ENCODE measurements at regions not wholly inside any gene's neighbourhood (a gene's known extent, or its start where the extent isn't known, plus 50 kb on each side); places are given as distances from the start of the nearest gene placed in this dataset.
"Not testable (repeated sequence)": the region's sequence is repeated elsewhere in the genome, so short reads cannot be mapped to it uniquely, and the experiment has no call there.

DNA sequence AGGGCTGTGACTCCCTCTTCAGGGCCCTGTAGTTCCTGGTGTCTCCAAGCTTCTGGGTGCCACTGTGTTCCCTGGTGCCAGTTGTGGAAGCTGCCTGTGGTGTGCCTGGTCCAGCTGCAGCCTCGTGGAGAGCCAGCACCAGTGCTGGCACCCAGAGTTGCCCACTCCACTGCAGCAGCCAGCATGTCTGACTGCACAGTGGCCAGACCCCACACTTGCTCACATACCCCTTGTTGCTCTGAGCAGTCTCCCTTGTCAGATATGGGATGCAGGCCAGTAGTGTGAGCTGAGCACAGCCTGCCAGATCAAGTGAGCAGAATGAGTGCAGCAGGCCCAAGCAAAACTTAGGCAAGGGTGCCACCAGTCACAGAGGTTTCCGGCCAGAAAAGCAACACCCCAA is 108.6 kb downstream of the ZMAT1 start:
- DNase-seq: no peak

DNA sequence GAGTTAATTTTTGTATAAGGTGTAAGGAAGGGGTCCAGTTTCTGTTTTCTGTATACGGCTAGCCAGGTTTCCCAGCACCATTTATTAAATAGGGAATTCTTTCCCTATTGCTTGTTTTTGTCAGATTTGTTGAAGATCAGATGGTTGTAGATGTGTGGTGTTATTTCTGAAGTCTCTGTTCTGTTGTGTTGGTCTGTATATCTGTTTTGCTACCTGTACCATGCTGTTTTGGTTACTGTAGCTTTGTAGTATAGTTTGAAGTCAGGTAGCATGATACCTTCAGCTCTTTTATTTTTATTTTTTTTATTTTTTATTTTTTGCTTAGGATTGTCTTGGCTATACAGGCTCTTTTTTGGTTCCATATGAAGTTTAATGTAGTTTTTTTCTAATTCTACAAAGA is 114.1 kb downstream of the ZMAT1 start:
- DNase-seq: not testable (repeated sequence)

DNA sequence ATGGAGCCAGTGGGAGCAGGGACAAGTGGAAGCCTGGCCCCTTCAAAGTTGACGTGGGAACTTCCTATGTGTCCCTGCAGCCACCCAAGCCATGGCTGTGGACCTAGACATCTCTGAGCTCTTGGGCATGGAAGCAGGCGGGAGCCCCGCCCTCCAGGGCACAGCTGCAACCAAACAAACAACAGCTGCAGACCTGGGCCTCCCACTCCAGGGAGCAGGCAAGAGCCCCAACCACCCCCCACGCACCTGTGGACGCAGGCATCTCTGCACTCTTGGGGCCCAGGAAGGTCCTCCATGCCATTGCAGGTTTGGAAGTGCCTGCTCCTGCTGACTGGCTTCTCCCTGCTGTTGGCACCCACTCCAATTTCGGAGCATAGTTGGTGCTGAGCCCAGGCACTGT is 118.6 kb downstream of the ZMAT1 start:
- no peak for DNase-seq

DNA sequence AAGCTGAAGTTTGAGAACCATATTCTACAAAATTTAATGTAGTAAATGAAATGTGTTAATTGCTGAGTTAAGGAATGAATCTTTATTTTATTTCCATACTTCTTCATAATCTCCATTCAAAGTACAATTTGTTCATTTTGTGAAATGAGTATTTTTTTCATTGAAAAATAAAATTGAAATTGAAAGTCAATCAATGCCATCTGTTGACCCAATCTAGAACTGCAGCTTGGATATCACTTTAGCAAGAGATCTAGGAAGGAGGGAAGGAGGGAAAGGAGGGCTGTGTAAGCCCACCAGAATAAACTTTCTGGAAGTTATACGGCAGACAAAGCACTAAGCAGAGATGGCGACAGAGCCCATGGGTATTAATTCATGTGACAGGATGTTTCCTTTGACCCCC is 128.4 kb downstream of the ZMAT1 start:
- no peak for DNase-seq

DNA sequence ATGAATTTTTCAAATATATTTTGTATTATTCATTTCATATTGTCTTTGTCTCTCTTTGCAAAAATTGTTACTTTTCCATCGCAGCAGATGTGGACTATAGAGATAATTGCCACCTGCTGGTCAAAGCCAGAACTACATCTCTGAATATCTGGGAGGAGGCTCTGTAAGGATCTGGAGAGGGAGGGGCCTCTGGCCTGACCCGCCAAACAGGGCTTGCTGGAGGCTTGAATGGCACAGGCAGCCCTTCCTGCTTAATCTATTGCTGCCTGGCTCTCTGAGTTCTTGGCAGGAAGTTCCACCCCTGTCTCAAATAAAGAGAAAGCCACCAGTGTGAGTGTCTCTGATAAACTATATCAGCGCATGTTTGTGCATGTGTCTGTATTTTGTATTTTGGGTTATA is 132.4 kb downstream of the ZMAT1 start:
- peak; percentile 69 to 84 for DNase-seq

DNA sequence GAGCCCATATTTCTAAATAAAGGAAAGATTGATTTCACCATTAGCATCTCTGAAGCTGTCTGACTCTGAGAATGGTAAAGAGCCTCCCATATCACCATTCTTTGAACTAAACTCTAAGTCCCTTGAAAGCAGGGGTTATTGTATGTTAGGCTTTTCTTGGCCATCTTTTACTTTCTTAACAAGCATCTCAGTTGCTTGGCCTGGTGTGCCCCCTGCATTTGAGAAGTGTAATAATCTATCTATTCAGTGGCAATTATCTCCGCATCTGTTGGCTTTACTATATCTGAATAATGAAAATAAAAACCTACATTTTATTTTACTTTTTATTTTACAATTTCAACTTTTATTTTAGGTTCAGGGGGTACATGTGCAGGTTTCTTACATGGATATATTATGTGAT is 128.3 kb upstream of the ARMCX2 start:
- no peak for DNase-seq

DNA sequence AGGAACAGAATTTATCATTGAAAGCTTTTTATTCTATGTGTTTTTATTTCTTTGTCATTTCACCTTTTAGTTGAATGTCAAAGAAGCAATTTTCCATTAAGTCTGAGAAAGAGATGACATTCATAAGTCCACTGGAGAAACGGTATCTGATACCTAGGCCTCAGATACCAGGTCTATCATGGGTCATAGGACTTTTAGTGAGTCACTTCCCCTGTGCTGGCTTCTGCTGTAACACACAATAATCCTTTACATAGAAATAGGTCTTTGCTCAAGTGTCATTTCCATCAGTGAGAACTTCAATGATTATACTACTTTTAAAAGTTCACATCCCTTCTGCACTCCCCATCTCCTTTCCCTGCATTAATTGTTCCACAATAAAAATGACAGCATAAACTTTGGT is 125.5 kb upstream of the ARMCX2 start:
- DNase-seq: no peak

DNA sequence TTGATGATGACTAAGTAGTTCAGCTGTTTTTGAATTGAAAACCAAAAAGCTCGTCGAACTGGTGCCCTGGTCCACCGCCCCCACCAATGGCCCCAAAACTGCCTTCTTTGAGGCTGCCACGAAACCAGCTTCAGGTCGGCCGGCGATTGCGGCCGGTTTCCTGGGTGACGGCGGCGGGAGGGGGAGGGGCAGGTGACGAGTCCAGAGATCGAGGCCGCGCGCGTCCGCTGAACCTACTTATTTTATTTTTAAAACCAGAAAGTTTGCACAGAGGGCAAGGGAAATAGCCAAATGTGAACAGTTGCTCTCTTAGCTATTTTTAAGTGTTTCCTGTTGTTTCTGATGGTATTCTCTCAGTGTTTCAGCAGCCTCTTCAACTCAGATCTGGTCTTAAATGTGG is 120.8 kb upstream of the ARMCX2 start:
- not testable (repeated sequence) for DNase-seq

DNA sequence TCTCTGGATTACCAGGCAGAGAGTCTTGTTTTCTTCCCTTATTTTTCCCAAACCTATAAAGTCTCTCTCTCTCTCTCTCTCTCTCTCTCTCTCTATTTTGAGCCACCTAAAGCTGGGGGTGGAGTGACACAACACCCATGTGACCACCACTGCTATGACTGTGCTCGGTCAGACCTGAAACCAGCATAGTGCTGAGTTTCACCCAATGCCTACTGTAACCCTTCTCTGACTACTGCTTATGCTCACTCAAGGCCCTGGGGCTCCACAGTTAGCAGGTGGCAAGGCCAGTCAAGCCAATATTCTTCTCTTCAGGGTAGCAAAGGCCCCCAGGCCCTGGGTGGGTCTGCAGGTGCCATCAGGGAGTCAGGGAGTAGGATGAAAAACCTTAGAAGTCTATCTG is 114.7 kb upstream of the ARMCX2 start:
- no peak for DNase-seq

DNA sequence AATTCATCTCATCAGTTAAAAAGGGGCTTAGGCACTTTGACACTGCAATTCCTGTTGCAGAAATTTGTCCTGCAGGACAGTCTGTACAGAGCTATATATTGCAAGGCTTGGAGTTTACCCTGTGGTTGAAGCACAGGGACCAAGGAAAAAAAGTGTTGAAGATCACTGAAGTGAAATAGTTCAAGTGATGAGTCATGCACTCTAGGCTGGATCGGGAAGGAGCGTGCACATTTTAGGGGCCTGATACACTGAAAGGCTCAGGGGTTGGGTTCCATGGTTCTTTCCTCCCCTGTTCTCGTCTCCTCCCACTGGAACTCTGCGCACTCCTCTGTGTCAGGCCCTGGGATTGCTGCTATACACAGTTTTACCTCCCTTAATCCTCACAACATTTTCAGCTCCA is 104.9 kb upstream of the ARMCX2 start:
- DNase-seq: no peak

DNA sequence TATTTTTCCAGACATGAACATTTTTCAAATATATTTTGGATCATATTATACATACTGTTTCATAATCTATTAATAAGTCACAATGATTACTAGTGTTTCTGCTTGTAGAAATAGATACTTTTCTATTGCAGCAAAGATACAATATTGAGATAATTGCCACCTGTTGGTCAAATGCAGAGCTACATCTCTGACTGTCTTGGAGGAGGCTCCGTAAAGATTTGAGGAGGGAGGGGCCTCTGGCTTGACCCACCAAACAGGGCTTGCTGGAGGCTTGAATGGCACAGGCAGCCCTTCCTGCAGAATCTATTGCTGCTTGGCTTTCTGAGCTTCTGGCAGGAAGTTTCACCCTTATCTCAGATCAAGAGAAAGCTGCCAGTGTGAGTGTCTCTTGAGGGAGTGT is 99.3 kb upstream of the ARMCX2 start:
- DNase-seq: peak; percentile 5 to 24

DNA sequence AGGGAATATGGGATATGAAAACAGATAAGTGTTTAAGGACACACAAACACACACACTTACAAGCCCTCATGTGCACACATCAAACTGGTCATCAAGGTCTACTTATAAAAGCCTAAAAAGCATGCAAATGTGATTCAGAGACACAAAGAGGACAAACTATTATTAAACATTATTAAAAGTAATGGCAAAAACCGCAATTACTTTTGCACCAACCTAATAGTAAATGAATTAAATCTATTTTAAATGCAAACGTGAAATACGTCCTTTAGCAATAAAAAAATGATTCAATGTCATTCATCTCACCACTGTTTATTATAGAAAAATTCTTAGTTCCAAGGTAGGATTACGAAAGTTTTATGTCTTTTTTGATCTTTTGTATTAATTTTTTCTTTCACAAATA is 91.1 kb upstream of the ARMCX2 start:
- no peak for DNase-seq

DNA sequence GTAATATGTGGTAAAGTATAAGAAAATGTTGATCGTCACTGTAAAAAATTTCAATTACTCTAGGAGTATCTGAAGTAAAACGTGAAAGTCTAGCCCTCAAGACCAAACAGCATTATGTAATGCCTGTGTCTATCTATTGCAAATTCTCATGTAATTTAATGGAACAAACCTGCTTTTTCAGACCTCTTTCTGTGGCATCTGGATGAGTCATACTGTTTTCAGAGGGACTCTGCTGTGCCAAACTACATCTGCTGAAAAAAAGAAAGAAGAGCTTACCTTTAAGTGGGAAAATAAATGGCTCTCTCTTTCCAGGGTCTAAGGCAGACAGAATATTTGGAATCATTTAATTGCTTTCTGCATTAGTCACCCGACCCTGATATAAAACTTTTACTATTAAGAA is 89.8 kb upstream of the ARMCX2 start:
- DNase-seq: no peak

DNA sequence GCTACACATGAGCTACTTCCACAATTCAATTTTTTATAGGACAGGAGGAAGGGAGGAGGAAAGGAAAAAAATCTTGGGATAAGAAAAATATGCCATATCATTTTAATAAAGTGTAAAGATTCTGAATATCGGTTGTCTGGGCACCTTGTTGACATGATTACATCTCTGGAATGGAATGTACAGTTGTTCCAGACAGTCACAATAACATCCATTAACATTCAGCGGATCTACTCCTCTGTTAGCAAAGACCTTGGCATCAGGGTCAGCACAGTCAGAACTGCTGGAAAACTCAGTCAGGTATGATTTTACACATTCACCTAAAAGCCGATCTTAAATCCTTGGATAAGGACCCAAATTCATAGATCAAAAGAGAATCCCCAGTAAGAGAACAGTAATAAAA is 85.4 kb upstream of the ARMCX2 start:
- DNase-seq: no peak

DNA sequence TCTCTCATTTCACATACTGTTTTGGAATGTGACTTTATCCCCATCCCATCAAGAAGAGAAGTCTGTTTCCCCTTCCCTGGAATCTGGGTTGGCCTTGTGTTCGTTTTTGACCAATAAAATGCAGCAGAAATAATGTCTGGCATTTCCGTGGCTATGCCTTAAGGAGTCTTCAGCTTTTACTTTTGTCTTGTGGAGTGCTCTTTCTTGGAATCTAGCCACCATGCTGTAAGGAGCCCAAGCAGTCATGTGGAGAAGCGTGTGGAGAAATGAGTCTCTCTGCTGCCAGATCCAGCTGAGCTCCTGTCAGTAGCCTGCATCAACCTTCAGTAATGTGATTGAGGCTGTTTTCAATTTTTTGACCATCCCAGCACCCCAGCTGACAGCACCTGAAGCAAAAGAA is 84.4 kb upstream of the ARMCX2 start:
- no peak for DNase-seq

DNA sequence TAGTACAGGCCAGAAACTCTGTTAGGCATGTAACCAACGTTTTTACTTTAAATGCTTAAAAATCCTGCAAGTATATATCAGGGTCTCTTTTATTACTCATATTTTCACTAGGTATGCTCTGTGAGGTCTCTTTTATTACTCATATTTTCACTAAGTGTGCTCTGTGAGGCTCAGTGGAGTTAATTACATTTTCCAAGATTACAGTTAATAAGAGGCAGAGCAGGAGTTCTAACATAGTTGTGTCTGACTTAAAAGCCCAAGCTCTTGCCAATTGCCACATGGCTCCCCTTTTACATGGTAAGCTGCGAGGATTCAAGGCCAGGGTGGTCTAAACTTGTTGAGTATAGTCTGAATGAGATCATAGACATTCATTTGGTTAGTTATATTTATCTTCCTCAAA is 81.0 kb upstream of the ARMCX2 start:
- DNase-seq: no peak

DNA sequence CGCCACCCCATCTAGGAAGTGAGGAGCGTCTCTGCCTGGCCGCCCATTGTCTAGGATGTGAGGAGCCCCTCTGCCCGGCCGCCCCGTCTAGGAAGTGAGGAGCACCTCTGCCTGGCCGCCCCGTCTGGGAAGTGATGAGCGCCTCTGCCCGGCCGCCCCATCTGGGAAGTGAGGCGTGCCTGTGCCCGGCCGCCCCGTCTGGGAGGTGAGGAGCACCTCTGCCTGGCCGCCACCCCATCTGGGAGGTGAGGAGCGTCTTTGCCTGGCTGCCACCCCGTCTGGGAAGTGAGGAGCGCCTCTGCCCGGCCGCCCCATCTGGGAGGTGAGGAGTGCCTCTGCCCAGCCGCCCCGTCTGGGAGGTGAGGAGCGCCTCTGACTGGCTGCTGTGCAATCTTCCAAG is 79.2 kb upstream of the ARMCX2 start:
- DNase-seq: not testable (repeated sequence)

DNA sequence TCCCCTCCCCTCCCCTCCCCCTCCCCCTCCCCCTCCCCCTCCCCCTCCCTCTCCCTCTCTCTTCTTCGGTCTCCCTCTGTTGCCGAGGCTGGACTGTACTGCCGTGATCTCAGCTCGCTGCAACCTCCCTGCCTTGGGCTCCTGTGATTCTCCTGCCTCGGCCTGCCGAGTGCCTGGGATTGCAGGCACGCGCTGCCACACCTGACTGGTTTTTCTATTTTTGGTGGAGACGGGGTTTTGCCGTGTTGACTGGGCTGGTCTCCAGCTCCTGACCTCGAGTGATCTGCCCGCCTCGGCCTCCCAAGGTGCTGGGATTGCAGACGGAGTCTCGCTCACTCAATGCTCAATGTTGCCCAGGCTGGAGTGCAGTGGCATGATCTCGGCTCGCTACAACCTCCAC is 78.8 kb upstream of the ARMCX2 start:
- not testable (repeated sequence) for DNase-seq

DNA sequence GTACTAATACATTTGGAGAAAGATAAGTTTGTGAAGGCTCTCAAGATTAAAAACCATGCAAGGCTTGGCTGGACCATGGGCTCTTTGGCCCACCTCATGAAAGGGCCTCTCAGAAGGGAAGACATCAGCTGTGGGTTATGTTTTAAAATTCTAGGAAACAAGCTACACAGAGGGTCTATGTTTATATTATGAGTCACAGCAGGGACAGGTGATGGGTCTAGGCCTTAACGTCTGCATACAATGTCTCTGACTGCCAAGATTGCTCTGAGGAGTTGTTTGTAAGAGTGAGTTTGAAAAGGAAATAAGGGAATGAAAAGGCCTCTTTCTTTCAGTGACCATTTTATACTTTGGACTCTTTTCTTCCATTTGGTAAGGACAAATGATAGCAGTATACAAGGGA is 77.0 kb upstream of the ARMCX2 start:
- no peak for DNase-seq

DNA sequence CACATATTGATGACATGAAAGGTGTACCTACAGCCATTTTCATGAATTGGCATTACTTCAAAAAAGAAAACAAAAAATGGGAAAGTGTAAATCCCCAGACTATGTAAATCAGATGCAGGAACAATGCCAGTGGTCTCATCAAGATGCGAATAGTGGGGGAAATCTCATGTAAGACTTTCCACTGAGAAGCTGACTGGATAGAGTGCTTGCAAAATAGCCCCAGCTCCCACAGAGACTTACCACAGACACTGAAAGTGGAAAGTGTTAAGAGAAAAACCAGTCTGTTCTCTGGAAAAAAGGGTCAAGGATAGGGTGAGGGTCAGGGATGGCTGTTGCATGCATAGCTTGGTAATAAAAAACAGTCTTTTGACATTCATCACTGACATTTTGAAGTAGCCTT is 73.2 kb upstream of the ARMCX2 start:
- no peak for DNase-seq

DNA sequence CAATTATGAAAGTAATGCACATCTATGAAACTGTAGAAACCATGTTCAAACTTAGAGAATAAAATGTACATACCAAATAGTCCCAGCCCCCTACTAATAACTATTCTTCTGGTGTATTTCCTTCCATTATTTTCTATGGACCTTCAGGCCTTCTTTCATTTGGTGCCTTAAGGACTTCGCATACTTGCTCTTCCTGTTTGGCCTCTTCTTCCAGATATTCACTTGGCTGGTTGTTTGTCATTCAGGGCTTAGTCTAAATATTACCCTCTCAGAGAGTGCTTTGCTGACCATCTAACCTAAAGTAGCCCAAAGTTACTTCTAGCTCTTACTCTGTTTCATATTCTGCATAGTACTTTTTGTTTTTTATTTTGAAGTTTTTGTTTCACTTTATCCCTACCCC is 70.3 kb upstream of the ARMCX2 start:
- DNase-seq: no peak

Data from activated CD4-positive, alpha-beta T cell treated with anti-CD3 and anti-CD28 coated beads for 4 hours (primary cell).